ENCODE measurements at regions not wholly inside any gene's neighbourhood (a gene's known extent, or its start where the extent isn't known, plus 50 kb on each side); places are given as distances from the start of the nearest gene placed in this dataset.

DNA sequence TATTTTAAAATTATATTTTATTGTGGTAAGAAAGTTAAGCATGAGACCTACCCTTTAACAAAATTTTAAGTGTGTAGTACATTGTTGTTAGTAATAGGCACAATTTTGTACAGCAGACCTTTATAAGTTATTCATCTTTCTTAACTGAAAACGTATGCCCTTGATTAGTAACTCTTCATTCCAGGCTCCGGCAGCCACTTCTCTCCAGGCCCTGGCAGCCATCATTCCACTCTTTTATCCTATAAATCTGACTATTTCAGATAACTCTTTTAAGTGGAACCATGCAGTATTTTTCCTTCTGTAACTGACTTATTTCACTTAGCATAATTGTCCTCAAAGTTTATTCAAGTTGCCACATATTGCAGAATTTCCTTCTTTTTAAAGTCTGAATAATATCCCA, 348.2 kb downstream of the CDH11 start:
- TF ChIP-seq, protein P1, sequence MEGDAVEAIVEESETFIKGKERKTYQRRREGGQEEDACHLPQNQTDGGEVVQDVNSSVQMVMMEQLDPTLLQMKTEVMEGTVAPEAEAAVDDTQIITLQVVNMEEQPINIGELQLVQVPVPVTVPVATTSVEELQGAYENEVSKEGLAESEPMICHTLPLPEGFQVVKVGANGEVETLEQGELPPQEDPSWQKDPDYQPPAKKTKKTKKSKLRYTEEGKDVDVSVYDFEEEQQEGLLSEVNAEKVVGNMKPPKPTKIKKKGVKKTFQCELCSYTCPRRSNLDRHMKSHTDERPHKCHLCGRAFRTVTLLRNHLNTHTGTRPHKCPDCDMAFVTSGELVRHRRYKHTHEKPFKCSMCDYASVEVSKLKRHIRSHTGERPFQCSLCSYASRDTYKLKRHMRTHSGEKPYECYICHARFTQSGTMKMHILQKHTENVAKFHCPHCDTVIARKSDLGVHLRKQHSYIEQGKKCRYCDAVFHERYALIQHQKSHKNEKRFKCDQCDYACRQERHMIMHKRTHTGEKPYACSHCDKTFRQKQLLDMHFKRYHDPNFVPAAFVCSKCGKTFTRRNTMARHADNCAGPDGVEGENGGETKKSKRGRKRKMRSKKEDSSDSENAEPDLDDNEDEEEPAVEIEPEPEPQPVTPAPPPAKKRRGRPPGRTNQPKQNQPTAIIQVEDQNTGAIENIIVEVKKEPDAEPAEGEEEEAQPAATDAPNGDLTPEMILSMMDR (IDR thresholded peaks at IDR 0.05; ENCODE audit: low read depth, low read length, poor library complexity, severe bottlenecking) = no peak
- no peak for TF ChIP-seq EZH2phosphoT487 (IDR thresholded peaks at IDR 0.05; ENCODE audit: borderline replicate concordance, low read length)

Data from DOHH2 (cell line).